CD1c-positive myeloid dendritic cell (primary cell): ENCODE measurements at regions not wholly inside any gene's neighbourhood (a gene's known extent, or its start where the extent isn't known, plus 50 kb on each side); places are given as distances from the start of the nearest gene placed in this dataset.

Experiments used
- DNase-seq: peaks from one replicate; pipeline ENCODE4 v3.0.0-alpha.2; 2016; ENCODE audit errors: extremely low spot score

DNA sequence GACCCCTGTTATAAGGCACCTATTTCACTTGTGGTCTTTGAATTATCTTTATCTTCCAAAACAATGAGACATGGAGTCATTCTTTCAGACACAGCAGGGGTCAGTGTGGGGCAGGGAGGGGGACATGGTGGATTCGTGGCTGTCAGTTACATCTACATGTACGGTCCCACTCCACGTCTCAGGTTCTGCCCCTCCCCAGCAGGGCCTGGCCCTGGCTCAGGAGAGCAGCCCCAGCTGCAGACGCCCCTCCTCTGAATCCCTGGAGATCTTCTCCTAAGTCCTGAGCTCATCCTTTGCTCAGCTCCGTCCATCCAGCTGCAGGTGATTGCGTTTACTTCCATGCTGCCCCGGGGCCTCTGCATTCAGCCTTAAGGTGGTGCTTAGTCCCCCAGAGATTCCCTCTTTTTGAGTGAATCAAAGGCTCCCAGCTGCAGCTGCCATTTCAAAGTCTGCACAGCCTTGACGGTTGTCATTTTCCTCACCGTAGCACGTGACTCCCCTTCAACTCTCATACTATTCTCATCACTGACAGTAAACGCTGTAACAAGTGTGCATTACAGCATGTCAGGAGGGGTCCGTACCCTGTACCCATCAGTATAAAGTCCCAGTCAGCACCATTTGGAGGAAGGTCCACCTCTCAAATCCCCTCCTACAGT lies 113.4 kb upstream of the TCERG1L start:
- no peak for DNase-seq

DNA sequence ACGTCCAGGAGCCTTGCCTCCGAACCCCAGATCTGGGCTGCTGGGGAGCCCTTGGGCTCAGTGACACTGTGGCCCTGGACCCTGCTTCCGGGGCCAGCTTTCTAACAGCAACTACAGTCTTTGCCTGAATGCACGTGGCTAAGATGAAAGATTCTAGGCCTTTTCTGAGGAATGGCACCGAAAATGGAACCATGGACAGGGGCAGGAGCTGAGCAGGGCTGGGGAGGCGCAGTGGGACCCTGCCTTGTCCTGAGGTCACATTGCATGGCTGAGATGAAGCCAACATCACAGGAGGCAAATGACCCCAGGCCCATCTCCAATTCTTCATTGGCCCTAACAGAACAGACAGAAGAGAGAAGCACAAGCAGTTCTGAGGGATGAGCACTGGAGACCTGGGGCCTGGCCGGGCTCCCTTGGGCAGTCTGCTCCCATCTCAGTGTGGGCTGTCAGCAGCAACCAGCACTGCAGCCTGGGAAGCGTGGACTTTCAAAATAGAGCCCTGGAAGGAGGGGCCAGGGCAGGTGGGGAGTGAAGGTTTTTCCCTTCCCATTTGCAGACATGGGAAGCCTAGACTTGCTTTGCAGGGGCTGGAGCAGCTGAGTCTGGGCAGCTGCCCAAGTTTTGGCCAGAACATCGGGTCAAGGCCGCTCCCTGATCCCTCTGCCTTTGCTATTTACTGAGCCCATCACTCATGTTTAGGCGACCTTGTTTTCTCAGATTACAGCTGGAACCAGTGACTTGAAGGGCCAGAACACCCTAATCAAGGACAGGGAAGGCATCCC lies 114.4 kb upstream of the TCERG1L start:
- no peak for DNase-seq

DNA sequence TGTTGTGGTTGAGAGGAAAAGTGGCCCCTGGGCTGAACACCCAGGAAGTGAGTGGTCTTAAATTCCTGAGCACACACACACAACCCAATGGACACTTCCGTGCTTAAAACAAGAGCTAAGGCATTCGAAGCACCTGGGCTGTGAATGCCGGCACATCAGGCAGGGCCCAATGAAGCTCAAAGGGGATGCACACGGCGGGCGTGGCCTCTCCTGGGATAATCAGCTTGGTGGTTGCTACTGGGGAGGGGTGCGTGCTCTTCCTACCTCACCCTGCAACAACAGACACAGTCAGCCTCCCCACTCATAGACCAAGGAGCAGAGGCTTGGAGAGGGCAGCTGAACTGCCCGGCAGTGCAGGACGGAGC lies 115.0 kb upstream of the TCERG1L start:
- no peak for DNase-seq

DNA sequence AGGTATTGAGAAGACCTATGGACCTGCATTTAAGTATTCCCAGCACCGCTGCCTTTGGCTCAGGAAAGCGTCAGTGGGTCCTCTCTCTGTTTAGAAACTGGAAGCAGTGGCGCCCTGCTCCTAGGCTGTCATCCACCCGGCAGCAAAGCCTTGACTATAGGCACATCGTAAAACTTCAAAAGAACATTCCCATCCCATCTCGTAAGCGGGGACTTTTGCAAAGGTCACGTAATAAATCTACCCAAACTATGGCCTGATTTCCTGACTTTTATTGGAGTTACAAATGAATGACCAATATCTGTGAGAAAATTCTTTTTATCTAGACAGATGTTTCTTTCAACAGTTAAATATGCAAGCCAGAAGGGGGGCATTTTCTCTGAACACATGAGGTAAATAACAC lies 115.8 kb upstream of the TCERG1L start:
- no peak for DNase-seq

DNA sequence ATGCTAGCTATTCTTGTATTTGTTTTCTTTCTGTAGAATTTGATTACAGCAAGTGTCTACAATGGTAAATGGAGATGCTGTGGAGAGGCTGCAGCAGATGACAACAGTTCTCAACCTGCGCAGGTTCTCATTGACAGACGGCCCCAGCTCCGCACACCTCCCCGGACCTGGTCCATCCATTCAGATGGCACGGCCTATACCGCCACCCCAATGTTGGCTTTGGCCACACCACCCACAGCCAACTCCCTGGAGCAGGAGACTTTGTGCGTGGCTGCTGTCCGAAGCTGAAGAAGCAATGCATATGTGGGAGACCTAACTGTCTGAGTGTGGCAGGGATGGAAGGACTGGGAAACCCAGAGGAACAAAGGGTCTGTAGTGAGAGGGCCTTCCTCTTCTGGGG lies 116.4 kb upstream of the TCERG1L start:
- no peak for DNase-seq

DNA sequence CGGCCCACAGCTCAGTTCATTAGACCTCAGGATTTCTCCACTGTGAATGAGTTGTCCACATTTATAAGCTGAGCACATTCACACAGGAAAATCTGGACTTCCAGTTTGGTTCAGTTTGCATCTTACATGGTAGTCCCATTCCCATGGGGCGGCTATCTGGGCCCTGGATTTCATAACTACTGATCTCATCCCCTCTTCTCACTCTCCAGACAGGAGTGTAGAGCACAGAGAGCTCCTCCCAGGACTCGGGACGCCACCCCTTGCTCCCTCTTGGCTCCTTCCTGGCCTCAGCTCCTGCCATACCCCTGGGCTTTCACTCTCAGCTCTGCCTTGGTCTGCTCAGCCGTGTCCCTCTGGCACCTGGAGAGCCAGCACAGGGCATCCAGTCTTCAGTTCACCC lies 117.6 kb upstream of the TCERG1L start:
- DNase-seq = no peak

DNA sequence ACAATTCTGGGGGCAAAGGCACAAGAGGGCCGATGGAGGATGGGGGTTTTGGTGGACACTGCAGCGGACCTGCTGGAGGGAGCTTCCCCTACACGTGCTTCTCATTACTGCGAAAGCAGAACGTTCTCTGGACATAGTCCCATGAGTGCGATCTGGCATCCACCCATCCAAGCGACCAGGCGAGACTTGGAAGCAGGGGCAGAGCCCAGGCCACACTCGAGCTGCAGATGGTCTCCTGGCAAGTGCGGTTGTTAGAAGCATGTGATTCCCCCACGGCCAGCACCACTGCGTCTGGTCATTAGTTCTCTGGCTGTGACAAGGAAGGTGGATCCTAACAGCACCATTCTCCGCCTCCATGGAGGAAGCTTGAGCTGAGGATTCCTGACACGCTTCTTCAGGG lies 118.4 kb upstream of the TCERG1L start:
- no peak for DNase-seq

DNA sequence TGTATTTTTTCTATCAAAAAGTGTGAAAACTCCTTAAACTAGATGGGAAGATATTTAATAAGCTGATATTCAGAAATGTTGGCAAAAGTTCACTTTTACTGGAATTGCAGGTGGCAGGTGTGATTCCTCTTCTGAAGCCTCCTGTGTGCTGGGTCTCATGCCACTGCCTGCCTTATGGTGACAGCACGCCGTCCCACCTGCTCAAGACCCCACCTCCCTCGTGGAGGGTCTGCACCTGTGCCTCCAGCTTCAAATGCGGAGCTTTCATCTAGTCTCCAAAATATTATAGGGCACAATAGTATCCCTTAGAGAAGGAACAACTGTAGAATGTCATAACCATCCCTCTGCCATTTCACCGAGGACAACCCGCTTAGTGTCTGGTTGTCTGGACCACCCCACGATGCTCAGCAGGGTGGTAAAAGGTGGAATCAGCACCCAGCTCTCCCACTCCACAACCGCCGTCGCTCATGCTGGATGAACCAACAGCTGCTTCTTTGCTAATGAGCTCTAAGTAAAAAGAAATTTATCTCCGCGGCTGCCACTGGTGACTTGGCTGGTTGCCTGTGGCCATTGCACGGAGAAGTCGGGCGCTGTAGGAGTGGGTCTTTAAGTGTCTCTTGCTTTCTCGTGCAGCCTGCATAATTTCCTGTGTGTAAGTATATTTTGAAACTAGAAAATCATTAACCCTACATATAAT lies 119.3 kb upstream of the TCERG1L start:
- no peak for DNase-seq

DNA sequence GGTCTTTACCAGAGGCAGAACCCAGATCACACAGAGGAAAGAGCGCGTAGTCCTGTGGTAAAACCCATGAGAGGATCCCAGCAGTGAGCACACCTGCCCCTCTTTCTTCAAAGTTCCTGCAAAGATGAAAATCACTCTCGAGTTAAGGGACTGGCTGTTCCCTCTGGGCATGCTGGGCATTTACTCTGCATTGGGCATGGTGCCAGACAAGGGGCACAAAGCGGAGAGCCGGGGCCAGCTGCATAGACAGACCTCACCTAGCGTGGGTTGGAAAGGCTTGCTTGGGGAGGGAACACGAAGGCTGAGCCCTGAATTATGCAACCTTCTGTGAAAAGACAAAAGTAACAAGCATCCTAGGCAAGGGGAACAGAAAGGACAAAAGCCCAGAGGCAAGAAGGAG lies 120.0 kb upstream of the TCERG1L start:
- DNase-seq = no peak

DNA sequence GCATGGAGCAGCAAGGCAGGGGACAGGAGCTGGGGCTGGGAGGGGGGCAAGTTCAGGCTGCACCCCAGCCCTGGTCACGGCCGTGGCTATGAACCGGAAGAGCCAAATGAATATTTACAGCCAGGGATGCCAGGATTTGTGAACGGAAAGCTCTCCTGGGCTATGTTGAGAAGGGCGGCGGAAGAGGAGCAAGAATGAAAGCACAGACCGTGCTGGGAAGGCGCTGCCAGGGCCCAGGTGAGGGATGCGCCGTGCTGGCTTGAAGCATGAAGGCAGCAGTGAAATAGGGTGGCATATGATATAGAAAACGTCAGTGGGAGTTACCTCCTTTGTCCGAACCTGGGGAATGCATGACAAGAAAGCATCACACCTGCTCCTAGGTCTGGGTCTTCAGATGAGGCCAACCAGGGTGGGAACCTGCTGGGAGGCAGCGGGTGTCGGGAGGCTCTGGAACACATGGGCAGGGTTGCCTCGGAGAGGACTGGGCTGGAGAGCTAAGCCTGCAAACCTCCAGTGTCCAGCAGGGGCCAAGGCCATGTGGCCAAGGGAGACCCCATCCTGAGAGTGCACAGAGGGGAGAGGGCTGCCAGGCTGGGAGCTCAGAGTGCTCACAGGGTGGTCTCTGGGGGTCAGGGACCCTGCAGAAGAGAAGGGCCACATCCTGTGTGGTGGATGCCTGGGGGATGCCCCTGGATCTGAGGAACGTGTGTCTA lies 120.6 kb upstream of the TCERG1L start:
- no peak for DNase-seq

DNA sequence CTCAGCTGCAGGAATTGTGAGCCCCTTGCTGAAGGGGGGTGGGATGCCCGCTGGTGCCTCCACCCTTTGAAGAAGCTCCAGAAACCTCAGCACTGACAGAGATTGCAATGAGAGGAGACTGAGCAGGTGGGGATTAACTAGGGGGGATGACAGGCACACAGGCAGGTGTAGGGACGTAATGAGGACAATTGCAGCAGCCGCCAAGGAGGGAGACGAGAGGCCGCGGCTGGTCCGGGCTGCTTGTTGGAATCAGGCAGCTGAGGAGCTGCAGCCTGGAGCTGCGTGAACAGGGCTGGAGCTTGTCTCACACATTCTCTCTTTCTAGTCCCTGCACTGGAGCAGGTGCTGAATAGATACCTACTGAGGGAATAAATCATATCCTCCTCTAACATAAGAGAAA lies 122.0 kb upstream of the TCERG1L start:
- DNase-seq = no peak

DNA sequence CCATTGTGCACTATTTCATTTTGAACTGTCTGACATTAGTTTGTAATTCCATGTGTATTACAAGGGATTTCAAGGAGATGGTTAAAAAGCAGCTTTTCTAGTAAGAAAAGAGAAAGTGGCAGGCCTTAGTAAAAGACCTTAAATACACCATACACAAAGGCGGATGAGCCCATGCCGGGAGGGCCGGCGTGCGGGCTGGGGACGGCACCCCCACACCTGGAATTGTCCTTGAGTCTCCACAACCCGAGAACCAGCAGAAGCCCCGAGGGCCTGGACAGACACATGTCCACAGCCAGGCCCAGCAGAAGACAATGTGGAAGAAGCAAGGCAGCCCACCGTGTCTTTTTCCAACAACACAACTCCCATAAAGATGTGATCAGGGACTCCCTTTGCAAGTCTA lies 123.7 kb upstream of the TCERG1L start:
- DNase-seq = no peak

DNA sequence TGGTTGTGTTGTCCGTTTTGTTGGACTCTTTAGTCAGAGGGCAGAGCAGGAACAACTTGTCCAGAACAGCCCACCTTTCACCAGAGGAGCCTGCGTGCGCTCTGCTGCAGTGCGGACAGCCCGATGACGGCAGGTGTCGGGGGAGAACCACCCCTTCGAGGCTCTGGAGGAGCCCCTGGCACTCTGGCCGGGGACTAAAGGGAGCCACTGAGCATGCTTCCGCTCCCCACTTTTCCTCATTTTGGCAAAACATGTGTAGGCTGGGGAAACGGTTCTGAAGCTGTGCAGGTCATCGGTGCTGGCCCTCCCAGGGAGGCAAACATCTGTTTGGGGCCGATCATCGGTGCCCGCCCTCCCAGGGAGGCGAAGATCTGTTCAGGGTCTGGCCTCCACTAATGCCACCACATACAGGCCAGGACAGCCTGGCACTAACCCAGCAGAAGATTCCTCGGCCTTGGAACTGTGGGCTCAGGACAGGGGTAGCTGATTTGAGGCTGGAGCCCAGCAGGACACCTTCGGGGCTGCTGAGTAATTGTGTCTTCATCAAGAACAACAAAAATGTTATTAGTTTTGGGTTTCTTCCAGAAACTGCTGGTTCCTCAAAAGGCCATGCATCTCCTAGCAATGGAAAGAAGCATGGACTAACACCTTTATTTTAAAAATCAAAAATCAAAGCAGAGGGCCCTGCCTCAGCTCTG lies 124.4 kb upstream of the TCERG1L start:
- DNase-seq = no peak

DNA sequence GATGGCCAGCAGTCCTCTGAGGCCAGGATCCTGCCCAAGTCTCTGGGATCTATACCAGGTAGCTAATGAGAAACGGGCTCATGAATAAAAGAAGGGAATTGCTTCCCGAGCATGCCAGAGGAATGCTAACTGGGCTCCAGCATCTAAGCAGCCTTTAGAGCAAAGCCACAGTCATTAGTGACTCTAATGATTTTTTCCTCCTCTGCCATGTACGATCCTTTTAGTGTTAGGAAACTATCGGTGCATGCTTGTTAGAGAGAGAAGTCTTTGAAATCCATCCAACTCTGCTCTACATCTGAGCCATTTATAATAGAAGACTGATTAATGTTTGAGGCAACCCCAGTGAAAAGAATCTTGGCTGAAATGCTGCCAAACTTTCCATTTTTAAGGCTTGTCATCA lies 124.9 kb upstream of the TCERG1L start:
- no peak for DNase-seq

DNA sequence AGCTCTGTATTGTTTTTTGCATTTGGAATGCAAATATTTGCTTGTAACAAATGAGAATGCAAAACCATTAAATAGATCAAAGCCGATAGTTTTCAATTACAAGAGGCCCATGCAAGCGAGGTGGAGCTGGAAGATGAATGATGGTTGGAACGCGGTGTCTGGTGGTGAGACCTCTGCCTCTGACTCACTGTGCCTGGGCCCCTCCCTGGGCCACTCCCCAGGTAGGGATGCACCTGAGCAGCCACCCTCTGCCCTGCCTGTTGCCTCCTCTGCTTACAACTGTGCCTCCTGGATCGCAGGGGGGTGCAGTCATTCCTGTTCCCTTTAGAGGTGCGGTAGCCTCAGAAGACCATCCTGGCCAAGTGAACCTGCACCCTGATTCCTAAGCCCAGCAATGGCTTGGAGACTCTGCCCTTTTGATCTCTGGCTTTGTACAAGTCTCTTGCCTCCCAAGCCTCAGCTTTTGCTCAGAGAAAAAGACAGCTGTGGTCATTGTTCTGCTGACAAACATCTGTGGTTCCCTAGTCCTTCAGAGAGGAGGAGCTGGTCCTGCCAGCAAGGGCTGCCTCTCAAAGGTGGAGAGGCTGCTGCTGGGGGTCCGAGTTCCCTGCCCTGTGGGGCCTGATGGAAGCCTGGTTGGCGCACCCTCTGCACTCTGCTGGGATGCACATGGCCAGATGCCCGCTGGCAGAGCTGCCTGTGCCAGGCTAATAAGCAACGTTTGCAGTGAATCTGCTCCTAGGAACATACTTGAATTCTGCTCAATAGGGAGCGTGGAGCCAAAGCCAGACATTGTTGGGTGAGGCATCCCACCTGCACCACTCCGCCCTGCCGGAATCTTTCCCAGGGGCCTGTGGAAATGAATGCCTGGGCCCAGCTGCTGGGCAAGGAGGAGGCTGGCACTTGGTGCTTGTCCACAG lies 126.3 kb upstream of the TCERG1L start:
- DNase-seq = no peak

DNA sequence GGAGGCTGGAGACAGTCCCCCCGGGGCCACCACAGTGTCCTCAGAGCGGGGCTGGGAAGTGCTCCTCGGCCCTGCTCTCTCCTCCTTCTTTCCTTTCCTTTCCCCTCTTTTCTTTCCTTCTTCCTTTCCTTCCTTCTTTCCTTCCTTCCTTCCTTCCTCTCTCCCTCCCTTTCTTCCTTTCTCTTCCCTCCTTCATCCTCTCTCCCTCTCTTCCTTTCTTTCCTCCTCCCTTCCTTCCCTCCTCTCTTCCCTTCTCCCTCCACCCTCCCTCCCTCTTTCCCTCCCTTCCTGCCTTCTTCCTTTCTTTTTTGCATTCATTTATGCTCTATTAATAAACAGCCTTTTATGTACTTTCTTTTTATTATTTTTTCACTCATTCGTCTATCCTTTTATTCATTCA lies 127.1 kb upstream of the TCERG1L start:
- DNase-seq = no peak

DNA sequence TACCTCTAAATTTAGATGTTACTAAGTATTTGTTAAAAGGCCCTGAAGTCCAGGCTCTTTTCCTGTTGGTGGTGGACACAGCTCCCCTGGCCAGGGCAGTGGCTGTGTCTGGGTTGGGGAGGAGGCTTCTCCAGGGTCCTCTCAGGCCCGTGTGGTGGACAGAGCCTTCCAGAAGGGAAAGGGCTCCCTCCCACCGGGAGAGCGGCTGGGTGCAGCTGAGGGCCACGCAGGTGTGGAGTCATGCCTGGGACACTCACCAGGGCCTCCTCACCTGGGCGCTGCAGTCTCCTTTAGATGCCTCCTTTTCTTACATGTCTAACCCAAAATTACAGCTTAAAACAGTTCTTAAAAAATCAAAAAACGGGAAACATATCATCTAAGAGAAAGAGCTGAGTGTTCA lies 128.2 kb upstream of the TCERG1L start:
- no peak for DNase-seq

DNA sequence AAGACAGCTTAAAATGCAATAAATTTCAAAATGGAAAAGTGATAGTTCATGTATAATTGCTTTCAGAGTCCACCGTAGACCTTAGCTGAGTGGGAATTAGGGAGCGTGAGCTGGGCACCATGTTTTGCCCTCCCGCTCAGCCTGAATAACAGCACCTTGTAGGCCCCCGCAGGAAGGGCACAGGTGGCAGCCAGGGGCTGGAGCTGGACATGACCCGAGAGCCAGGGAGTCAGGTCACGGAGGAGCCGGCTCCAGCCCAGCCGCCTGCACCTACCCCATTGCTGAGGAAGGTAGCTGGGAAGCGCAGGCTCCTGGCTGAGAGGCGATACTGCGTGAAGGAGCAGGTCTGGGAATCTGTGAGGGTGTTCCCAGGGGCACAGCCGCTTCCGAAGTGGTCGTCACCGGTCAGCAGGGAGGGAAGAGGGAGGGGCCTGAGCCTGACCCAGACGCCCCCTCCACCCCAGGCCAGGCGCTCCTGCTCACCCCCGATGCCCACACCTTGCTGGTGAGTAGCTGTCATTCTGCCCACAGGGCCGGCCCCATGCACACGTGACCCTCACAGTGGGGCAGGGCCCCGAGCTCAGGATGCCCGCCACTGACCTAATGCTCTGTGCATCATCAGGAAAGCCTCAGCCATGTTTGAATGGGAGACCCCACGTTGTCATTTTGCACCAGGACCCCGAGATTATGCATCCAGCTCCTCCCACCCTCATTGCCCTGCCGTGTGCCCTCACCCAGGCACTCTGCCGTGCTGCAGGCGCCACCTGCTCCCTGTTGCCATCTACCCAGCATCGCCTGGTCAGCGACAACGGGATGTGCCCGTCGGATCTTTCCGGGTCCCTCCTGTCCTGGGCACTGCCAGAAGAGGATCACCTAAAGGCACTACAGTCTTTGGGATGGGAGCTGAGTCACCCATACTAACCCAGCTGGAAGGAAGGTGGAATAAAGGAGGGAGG lies 129.2 kb upstream of the TCERG1L start:
- no peak for DNase-seq

DNA sequence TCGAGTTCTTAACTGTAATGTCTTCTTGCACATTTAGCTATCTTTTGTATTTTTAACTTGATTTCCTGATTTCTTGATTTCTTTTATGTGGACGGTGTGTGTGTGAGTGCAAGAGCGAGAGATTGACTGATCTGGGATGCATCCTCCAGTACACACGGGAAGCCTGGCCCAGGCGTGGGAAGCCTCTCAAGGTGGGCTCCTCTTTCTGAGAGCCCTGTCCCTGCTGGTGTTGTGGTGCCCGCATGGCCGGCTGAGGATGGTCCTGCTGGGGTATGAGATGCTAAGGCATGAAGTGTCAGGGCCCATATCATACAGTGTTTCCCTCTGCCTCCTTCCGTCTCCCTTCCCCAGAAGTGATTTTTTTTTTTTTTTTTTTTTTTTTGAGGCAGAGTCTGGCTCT lies 130.8 kb upstream of the TCERG1L start:
- no peak for DNase-seq

DNA sequence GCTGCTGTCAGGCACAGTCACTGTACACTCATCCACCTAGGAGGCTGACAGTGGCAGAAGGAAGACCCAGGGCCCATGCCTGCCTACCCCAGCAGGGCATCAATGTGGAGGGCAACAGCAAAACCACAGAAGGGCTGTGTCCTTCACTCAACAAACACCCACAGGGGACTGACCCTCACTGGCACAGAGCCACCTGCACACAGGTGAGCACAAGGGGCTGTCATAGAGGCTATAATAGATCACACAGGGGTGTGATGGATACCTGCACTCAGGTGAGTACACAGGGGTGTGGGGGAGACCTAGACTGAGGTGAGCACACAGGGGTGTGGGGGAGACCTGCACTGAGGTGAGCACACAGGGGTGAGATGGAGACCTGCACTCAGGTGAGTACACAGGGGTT lies 132.8 kb upstream of the TCERG1L start:
- DNase-seq = no peak
